ENCODE measurements at regions not wholly inside any gene's neighbourhood (a gene's known extent, or its start where the extent isn't known, plus 50 kb on each side); places are given as distances from the start of the nearest gene placed in this dataset.

DNA sequence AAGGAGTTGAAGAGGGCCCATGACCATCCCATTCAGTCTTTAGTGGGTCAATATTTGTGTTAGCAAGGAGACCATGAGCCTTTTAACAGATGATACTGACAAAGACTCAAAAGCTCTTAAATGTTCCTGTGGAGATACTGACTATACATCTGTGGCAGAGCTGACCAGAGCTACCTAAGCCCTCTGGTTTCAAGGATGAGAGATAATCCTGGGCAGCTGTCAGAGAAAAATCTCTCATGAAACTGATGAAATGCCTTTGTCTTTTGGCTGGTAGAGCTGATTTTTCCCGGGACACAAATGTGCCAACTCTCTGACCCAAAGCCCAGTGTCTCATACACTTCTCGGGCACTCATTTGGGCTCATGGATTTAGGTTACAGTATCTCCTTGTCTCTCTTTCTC lies 100.9 kb downstream of the XCL2 start:
- no peak for TF ChIP-seq POLR2A (IDR thresholded peaks at IDR 0.05)
- TF ChIP-seq, protein P1, sequence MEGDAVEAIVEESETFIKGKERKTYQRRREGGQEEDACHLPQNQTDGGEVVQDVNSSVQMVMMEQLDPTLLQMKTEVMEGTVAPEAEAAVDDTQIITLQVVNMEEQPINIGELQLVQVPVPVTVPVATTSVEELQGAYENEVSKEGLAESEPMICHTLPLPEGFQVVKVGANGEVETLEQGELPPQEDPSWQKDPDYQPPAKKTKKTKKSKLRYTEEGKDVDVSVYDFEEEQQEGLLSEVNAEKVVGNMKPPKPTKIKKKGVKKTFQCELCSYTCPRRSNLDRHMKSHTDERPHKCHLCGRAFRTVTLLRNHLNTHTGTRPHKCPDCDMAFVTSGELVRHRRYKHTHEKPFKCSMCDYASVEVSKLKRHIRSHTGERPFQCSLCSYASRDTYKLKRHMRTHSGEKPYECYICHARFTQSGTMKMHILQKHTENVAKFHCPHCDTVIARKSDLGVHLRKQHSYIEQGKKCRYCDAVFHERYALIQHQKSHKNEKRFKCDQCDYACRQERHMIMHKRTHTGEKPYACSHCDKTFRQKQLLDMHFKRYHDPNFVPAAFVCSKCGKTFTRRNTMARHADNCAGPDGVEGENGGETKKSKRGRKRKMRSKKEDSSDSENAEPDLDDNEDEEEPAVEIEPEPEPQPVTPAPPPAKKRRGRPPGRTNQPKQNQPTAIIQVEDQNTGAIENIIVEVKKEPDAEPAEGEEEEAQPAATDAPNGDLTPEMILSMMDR (IDR thresholded peaks at IDR 0.05) = no peak

Measured in Peyer's patch (tissue), 4 donors.